ENCODE measurements at regions not wholly inside any gene's neighbourhood (a gene's known extent, or its start where the extent isn't known, plus 50 kb on each side); places are given as distances from the start of the nearest gene placed in this dataset.

DNA sequence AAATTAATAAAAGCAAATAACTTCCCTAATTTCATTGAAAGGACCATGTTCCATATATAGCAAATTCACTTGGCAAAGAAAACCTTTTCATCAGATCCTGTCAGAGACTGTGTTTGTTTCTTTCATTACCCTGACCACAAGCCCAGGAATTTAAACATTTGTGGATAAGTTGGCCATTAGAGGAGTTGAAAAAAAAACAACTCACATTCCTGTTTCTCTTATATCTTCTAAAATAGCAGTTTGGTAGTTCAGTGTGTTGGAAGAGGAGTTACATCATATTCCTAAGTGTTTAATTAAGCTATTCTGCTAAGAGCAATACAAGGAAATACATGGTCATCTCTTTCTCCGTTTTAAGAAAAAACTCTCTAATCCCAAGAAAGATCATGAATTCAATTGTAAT lies 505.6 kb downstream of the TLE1 start:
- Histone ChIP-seq H3K4me1 (ENCODE audit: control insufficient read depth, insufficient read depth, low read length) (no peaks in the 10 kb centered on the region), H3K27me3 (ENCODE audit: control insufficient read depth, insufficient read depth, low read length) (no peaks in the 10 kb centered on the region), H3K9me3 (ENCODE audit: control insufficient read depth, insufficient read depth, low read depth, low read length) (no peaks in the 10 kb centered on the region), H3K9ac (ENCODE audit: low read length) (no peak overlapping the region), H3K4me3 (ENCODE audit: low read depth, low read length) (no peak overlapping the region), H3K27ac (ENCODE audit: low read depth, low read length) (no peak overlapping the region), H3K36me3 (ENCODE audit: control insufficient read depth, insufficient read depth, low read length) (no peaks in the 10 kb centered on the region)

GRCh38 chr9:81182431-81182830 lies 506.9 kb downstream of the TLE1 start:
- no peaks in the 10 kb centered on the region for H3K9me3 ChIP-seq (ENCODE audit: control insufficient read depth, insufficient read depth, low read depth, low read length)
- H3K4me3 ChIP-seq (ENCODE audit: low read depth, low read length), result no peak overlapping the region
- H3K4me1 ChIP-seq (ENCODE audit: control insufficient read depth, insufficient read depth, low read length), result no peaks in the 10 kb centered on the region
- no peak overlapping the region for H3K27ac ChIP-seq (ENCODE audit: low read depth, low read length)
- H3K36me3 ChIP-seq (ENCODE audit: control insufficient read depth, insufficient read depth, low read length), result no peaks in the 10 kb centered on the region
- H3K9ac ChIP-seq (ENCODE audit: low read length), result no peak overlapping the region
- H3K27me3 ChIP-seq (ENCODE audit: control insufficient read depth, insufficient read depth, low read length), result no peaks in the 10 kb centered on the region

- Histone ChIP-seq H3K4me3 (ENCODE audit: low read depth, low read length) (no peak overlapping the region), H3K27ac (ENCODE audit: low read depth, low read length) (no peak overlapping the region), H3K9ac (ENCODE audit: low read length) (no peak overlapping the region)
Measured at GRCh38 chr9:81174023-81174422, 515.3 kb downstream of the TLE1 start.

GRCh38 chr9:81171689-81172088 lies 517.7 kb downstream of the TLE1 start:
- Histone ChIP-seq H3K27ac (ENCODE audit: low read depth, low read length) (no peak overlapping the region), H3K27me3 (ENCODE audit: control insufficient read depth, insufficient read depth, low read length) (no peaks in the 10 kb centered on the region), H3K4me1 (ENCODE audit: control insufficient read depth, insufficient read depth, low read length) (no peaks in the 10 kb centered on the region), H3K36me3 (ENCODE audit: control insufficient read depth, insufficient read depth, low read length) (no peaks in the 10 kb centered on the region), H3K9ac (ENCODE audit: low read length) (no peak overlapping the region), H3K9me3 (ENCODE audit: control insufficient read depth, insufficient read depth, low read depth, low read length) (no peaks in the 10 kb centered on the region), H3K4me3 (ENCODE audit: low read depth, low read length) (no peak overlapping the region)

More at GRCh38 chr9:81174023-81174422, 515.3 kb downstream of the TLE1 start:
- no peaks in the 10 kb centered on the region for H3K4me1 ChIP-seq (ENCODE audit: control insufficient read depth, insufficient read depth, low read length)
- no peaks in the 10 kb centered on the region for H3K27me3 ChIP-seq (ENCODE audit: control insufficient read depth, insufficient read depth, low read length)
- H3K9me3 ChIP-seq (ENCODE audit: control insufficient read depth, insufficient read depth, low read depth, low read length), result no peaks in the 10 kb centered on the region
- H3K36me3 ChIP-seq (ENCODE audit: control insufficient read depth, insufficient read depth, low read length), result no peaks in the 10 kb centered on the region

DNA sequence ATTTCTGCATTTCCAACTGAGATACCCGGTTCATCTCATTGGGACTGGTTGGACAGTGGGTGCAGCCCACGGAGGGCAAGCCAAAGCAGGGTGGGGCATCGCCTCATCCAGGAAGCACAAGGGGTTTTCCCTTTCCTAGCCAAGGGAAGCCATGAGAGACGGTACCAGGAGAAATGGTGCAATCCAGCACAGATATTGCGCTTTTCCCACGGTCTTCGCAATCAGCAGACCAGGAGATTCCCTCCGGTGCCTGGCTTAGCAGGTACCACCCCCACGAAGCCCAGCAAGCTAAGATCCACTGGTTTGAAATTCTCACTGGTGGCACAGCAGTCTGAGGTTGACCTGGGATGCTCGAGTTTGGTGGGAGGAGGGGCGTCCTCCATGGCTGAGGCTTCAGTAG lies 527.0 kb downstream of the TLE1 start:
- H3K27me3 ChIP-seq (ENCODE audit: control insufficient read depth, insufficient read depth, low read length), result no peaks in the 10 kb centered on the region
- no peak overlapping the region for H3K4me3 ChIP-seq (ENCODE audit: low read depth, low read length)
- H3K4me1 ChIP-seq (ENCODE audit: control insufficient read depth, insufficient read depth, low read length), result no peaks in the 10 kb centered on the region
- no peak overlapping the region for H3K27ac ChIP-seq (ENCODE audit: low read depth, low read length)
- no peaks in the 10 kb centered on the region for H3K36me3 ChIP-seq (ENCODE audit: control insufficient read depth, insufficient read depth, low read length)
- no peak overlapping the region for H3K9ac ChIP-seq (ENCODE audit: low read length)
- H3K9me3 ChIP-seq (ENCODE audit: control insufficient read depth, insufficient read depth, low read depth, low read length), result no peaks in the 10 kb centered on the region

GRCh38 chr9:81156381-81156780 lies 533.0 kb downstream of the TLE1 start:
- Histone ChIP-seq H3K27ac (ENCODE audit: low read depth, low read length) (no peak overlapping the region), H3K4me1 (ENCODE audit: control insufficient read depth, insufficient read depth, low read length) (no peaks in the 10 kb centered on the region), H3K36me3 (ENCODE audit: control insufficient read depth, insufficient read depth, low read length) (no peaks in the 10 kb centered on the region), H3K9me3 (ENCODE audit: control insufficient read depth, insufficient read depth, low read depth, low read length) (no peaks in the 10 kb centered on the region), H3K4me3 (ENCODE audit: low read depth, low read length) (no peak overlapping the region), H3K9ac (ENCODE audit: low read length) (no peak overlapping the region), H3K27me3 (ENCODE audit: control insufficient read depth, insufficient read depth, low read length) (no peaks in the 10 kb centered on the region)

GRCh38 chr9:81150016-81150625 lies 539.2 kb downstream of the TLE1 start:
- Histone ChIP-seq H3K27me3 (ENCODE audit: control insufficient read depth, insufficient read depth, low read length) (no peaks in the 10 kb centered on the region), H3K27ac (ENCODE audit: low read depth, low read length) (no peak overlapping the region), H3K9ac (ENCODE audit: low read length) (no peak overlapping the region), H3K4me1 (ENCODE audit: control insufficient read depth, insufficient read depth, low read length) (no peaks in the 10 kb centered on the region), H3K36me3 (ENCODE audit: control insufficient read depth, insufficient read depth, low read length) (no peaks in the 10 kb centered on the region), H3K9me3 (ENCODE audit: control insufficient read depth, insufficient read depth, low read depth, low read length) (peaks cover 14% of the 10 kb centered on the region), H3K4me3 (ENCODE audit: low read depth, low read length) (no peak overlapping the region)

DNA sequence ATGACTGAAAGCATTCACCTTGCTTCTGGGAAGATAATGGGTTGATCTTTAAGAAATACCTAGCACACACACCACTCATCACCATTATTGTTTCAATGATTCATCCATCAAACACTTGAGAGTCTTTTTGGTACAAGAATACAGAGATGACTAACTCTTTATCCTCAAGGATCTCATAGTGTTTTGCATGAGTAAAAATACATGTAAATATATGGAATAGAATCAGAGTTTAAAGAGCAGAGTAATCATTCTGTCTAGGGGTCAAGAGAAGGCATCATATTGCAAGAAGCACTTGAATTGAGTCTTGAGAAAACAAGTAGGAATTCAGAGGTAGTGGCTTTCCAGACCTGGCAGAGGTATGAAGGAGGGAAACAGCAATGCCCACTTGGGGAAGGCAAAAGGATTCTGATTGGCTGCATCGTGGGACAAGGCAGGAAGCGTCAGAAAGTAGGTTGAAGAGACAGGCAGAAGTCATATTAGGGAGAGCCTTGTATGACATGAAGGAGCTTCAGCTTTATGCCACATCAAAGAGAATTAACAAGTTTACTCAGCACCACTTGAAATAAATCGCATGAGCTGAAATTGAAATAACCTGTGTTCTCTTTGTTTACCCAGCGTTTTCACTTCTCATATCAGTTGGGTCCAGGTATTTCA lies 542.5 kb downstream of the TLE1 start:
- Histone ChIP-seq H3K27ac (ENCODE audit: low read depth, low read length) (no peak overlapping the region), H3K27me3 (ENCODE audit: control insufficient read depth, insufficient read depth, low read length) (no peaks in the 10 kb centered on the region), H3K36me3 (ENCODE audit: control insufficient read depth, insufficient read depth, low read length) (no peaks in the 10 kb centered on the region), H3K9ac (ENCODE audit: low read length) (no peak overlapping the region), H3K4me1 (ENCODE audit: control insufficient read depth, insufficient read depth, low read length) (no peaks in the 10 kb centered on the region), H3K9me3 (ENCODE audit: control insufficient read depth, insufficient read depth, low read depth, low read length) (peaks cover 14% of the 10 kb centered on the region), H3K4me3 (ENCODE audit: low read depth, low read length) (no peak overlapping the region)

GRCh38 chr9:81146241-81146640 lies 543.1 kb downstream of the TLE1 start:
- no peak overlapping the region for H3K4me3 ChIP-seq (ENCODE audit: low read depth, low read length)
- H3K9me3 ChIP-seq (ENCODE audit: control insufficient read depth, insufficient read depth, low read depth, low read length), result peaks cover 14% of the 10 kb centered on the region
- H3K4me1 ChIP-seq (ENCODE audit: control insufficient read depth, insufficient read depth, low read length), result no peaks in the 10 kb centered on the region
- H3K36me3 ChIP-seq (ENCODE audit: control insufficient read depth, insufficient read depth, low read length), result no peaks in the 10 kb centered on the region
- H3K27ac ChIP-seq (ENCODE audit: low read depth, low read length), result no peak overlapping the region
- no peak overlapping the region for H3K9ac ChIP-seq (ENCODE audit: low read length)
- no peaks in the 10 kb centered on the region for H3K27me3 ChIP-seq (ENCODE audit: control insufficient read depth, insufficient read depth, low read length)

DNA sequence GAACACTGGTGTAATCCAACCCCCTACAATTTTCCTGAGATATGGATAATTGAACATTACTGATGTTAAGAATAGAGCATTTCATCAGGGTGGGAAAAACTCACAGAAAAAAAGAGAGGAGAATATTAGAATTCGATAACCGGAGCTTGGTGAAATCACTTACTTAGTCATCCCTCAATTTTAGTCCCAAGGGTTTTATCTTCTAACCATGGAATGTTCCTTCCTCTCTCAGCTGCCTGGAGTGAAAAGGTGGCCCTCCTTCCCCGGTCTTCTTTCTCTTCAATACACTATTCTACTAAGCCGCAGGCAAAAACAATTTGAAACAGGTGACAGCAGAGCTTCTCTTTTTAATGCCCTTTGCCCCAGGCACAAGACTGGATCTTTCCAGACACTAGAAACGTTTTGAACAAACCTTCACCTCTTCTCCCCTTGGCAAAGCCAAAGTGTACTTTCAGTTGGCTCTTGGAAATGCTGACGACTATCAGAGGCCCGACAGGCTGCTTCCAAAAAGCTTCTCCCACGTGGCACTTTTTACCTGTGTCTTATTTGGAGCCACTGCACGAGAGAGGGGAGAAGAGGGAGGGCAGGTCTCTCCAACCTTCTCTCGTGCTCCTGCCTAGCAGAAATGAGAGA lies 543.9 kb downstream of the TLE1 start:
- H3K36me3 ChIP-seq (ENCODE audit: control insufficient read depth, insufficient read depth, low read length), result no peaks in the 10 kb centered on the region
- peaks cover 14% of the 10 kb centered on the region for H3K9me3 ChIP-seq (ENCODE audit: control insufficient read depth, insufficient read depth, low read depth, low read length)
- H3K9ac ChIP-seq (ENCODE audit: low read length), result no peak overlapping the region
- H3K4me1 ChIP-seq (ENCODE audit: control insufficient read depth, insufficient read depth, low read length), result no peaks in the 10 kb centered on the region
- no peaks in the 10 kb centered on the region for H3K27me3 ChIP-seq (ENCODE audit: control insufficient read depth, insufficient read depth, low read length)
- no peak overlapping the region for H3K27ac ChIP-seq (ENCODE audit: low read depth, low read length)
- H3K4me3 ChIP-seq (ENCODE audit: low read depth, low read length), result no peak overlapping the region

- Histone ChIP-seq H3K9ac (ENCODE audit: low read length) (no peak overlapping the region), H3K4me1 (ENCODE audit: control insufficient read depth, insufficient read depth, low read length) (no peaks in the 10 kb centered on the region; the same call in 1 of the 2 replicates), H3K9me3 (ENCODE audit: control insufficient read depth, insufficient read depth, low read depth, low read length) (no peaks in the 10 kb centered on the region), H3K27ac (ENCODE audit: low read depth, low read length) (no peak overlapping the region), H3K36me3 (ENCODE audit: control insufficient read depth, insufficient read depth, low read length) (no peaks in the 10 kb centered on the region), H3K27me3 (ENCODE audit: control insufficient read depth, insufficient read depth, low read length) (no peaks in the 10 kb centered on the region), H3K4me3 (ENCODE audit: low read depth, low read length) (no peak overlapping the region)
Measured at GRCh38 chr9:81141961-81142360, 547.4 kb downstream of the TLE1 start.
